HCT116 (cell line): ENCODE measurements at regions not wholly inside any gene's neighbourhood (a gene's known extent, or its start where the extent isn't known, plus 50 kb on each side); places are given as distances from the start of the nearest gene placed in this dataset.

Source experiments
- ATAC-seq: fragments of 200-7000 bp; cut with Tn5 transposase; 2 replicates; pipeline ENCODE4 v1.9.1; 2020; ENCODE audit warnings: mild to moderate bottlenecking, moderate library complexity
- BruUV-seq: library from RNA; stranded (reverse); fragments of 400-500 nt; replicated peaks from 2 replicates; lab custom pipeline; 2021; lab: Mats Ljungman, UMichigan
- CTCF ChIA-PET: fragments of 300-600 bp; sonication (Branson Sonifier 250); formaldehyde crosslinking; loops from one replicate; lab custom pipeline; 2021; ENCODE audit warnings: antibody characterized with exemption; lab: Charles Lee
- POLR2A ChIA-PET: fragments of 300-600, 350-600 bp; sonication (Branson Sonifier 250); formaldehyde crosslinking; loops from one replicate; lab custom pipeline; 2021; ENCODE audit warnings: antibody characterized with exemption; lab: Charles Lee
- RAD21 ChIA-PET, 2 experiments: fragments of 300-600 bp; sonication (Branson Sonifier 250); formaldehyde crosslinking; loops; one replicate each; lab custom pipeline; 2023; ENCODE audit warnings: low total read pairs in 2 of 2; ENCODE audit not compliant: uncharacterized antibody in 2 of 2, unreplicated experiment in 2 of 2, low non-redundant PET in 1 of 2; lab: Charles Lee
- DNase-seq: peaks from one replicate; pipeline ENCODE4 v3.0.0-alpha.2; 2010; ENCODE audit warnings: low read depth, low spot score
- H2AFZ ChIP-seq: fragments of 200-600 bp; shearing (Covaris generic), sonication (generic); 2 replicates; pipeline ENCODE4 v1.6.1; 2017; ENCODE audit warnings: low read depth, mixed run types, mixed read lengths, antibody characterized with exemption, low read length; ENCODE audit not compliant: poor library complexity, severe bottlenecking
- H3K27ac ChIP-seq: 2 replicates; pipeline ENCODE4 v1.5.1; 2012; ENCODE audit warnings: low read depth, low read length
- H3K27me3 ChIP-seq: fragments of 200-600 bp; sonication (generic); 2 replicates; pipeline ENCODE4 v1.6.1; 2016; ENCODE audit warnings: mixed run types, low read length, mixed read lengths; ENCODE audit not compliant: insufficient read depth
- H3K36me3 ChIP-seq, 2 experiments: fragments of 200-500 bp in 1 of 2; fragments of 200-600 bp in 1 of 2; sonication (Bioruptor generic) in 1 of 2; sonication (generic) in 1 of 2; 2 replicates each; pipeline versions ENCODE4 v1.5.1 to v1.6.1; 2014 to 2016; ENCODE audit warnings: low read length in 2 of 2, inconsistent platforms in 1 of 2, mixed read lengths in 1 of 2, mixed run types in 1 of 2; ENCODE audit not compliant: insufficient read depth in 2 of 2, control insufficient read depth in 1 of 2
- H3K4me1 ChIP-seq, 2 experiments: fragments of 200-600 bp in 1 of 2; sonication (generic) in 1 of 2; 2 replicates each; pipeline versions ENCODE4 v1.5.1 to v1.6.1; 2012 to 2017; ENCODE audit warnings: low read length in 2 of 2, inconsistent platforms in 1 of 2, mild to moderate bottlenecking in 1 of 2, mixed read lengths in 1 of 2, mixed run types in 1 of 2, moderate library complexity in 1 of 2; ENCODE audit not compliant: insufficient read depth in 2 of 2, control insufficient read depth in 1 of 2
- H3K4me2 ChIP-seq: fragments of 200-600 bp; sonication (generic); 2 replicates; pipeline ENCODE4 v1.6.1; 2017; ENCODE audit warnings: mixed run types, low read length, mixed read lengths
- H3K4me3 ChIP-seq, 2 experiments: fragments of 200-600 bp in 1 of 2; sonication (generic) in 1 of 2; replicated peaks in 1 of 2; 2 replicates each; pipeline ENCODE4 v1.5.1; 2011 to 2016; ENCODE audit warnings: low read length in 2 of 2, control low read depth in 1 of 2, low read depth in 1 of 2, mild to moderate bottlenecking in 1 of 2, mixed read lengths in 1 of 2, mixed run types in 1 of 2
- H3K79me2 ChIP-seq: fragments of 200-600 bp; sonication (generic); 2 replicates; pipeline ENCODE4 v1.6.1; 2017; ENCODE audit warnings: mild to moderate bottlenecking, mixed run types, low read length, moderate library complexity, mixed read lengths; ENCODE audit not compliant: insufficient read depth
- H3K9ac ChIP-seq: fragments of 200-600 bp; sonication (generic); 2 replicates; pipeline ENCODE4 v1.6.1; 2016; ENCODE audit warnings: low read length, mixed read lengths
- H3K9me2 ChIP-seq: fragments of 200-600 bp; sonication (generic), shearing (Covaris generic); 2 replicates; pipeline ENCODE4 v1.6.1; 2017; ENCODE audit warnings: mixed run types, mild to moderate bottlenecking, moderate library complexity; ENCODE audit not compliant: insufficient read depth
- H3K9me3 ChIP-seq, 2 experiments: fragments of 200-500 bp in 1 of 2; fragments of 200-600 bp in 1 of 2; sonication (Bioruptor generic) in 1 of 2; sonication (generic) in 1 of 2; 2 replicates each; pipeline ENCODE4 v1.6.1; 2014 to 2017; ENCODE audit warnings: low read length in 2 of 2, mixed read lengths in 2 of 2, inconsistent platforms in 1 of 2, low read depth in 1 of 2, mild to moderate bottlenecking in 1 of 2, mixed run types in 1 of 2, moderate library complexity in 1 of 2; ENCODE audit not compliant: control insufficient read depth in 1 of 2, insufficient read depth in 1 of 2
- H4K20me1 ChIP-seq: fragments of 200-600 bp; sonication (generic), shearing (Covaris generic); 2 replicates; pipeline ENCODE4 v1.6.1; 2017; ENCODE audit warnings: mixed run types, mild to moderate bottlenecking, moderate library complexity; ENCODE audit not compliant: insufficient read depth
- CBX3 ChIP-seq: IDR thresholded peaks from 2 replicates; pipeline ENCODE4 v1.6.1; 2012; ENCODE audit warnings: low read depth
- CTCF ChIP-seq, 3 experiments: fragments of 200-600 bp in 1 of 3; sonication (generic) in 1 of 3; IDR thresholded peaks in 2 of 3; conservative IDR thresholded peaks in 1 of 3; 2 replicates each; pipeline ENCODE4 v1.5.1; 2012 to 2017; ENCODE audit warnings: low read depth in 2 of 3, low read length in 2 of 3, antibody characterized with exemption in 1 of 3, borderline replicate concordance in 1 of 3, control low read depth in 1 of 3, mild to moderate bottlenecking in 1 of 3, mixed read lengths in 1 of 3, mixed run types in 1 of 3, moderate library complexity in 1 of 3; ENCODE audit not compliant: insufficient read depth in 1 of 3
- EGR1 ChIP-seq: IDR thresholded peaks from 2 replicates; pipeline ENCODE4 v1.6.1; 2012; ENCODE audit warnings: low read depth
- EZH2 ChIP-seq: fragments of 200-600 bp; sonication (generic); IDR thresholded peaks from 2 replicates; pipeline ENCODE4 v1.6.1; 2017; ENCODE audit warnings: antibody characterized with exemption, mixed run types
- JUND ChIP-seq: IDR thresholded peaks from 2 replicates; pipeline ENCODE4 v1.6.1; 2012
- MAX ChIP-seq: IDR thresholded peaks from 2 replicates; pipeline ENCODE4 v1.6.1; 2012
- POLR2A ChIP-seq: IDR thresholded peaks from 2 replicates; pipeline ENCODE4 v1.7.0; 2011; ENCODE audit warnings: borderline replicate concordance; ENCODE audit not compliant: insufficient read depth, insufficient read length; ENCODE audit errors: extremely low read depth
- POLR2AphosphoS5 ChIP-seq: IDR thresholded peaks from 2 replicates; pipeline ENCODE4 v1.6.1; 2011; ENCODE audit warnings: mild to moderate bottlenecking, low read depth, low read length, moderate library complexity
- SP1 ChIP-seq: IDR thresholded peaks from 2 replicates; pipeline ENCODE4 v1.6.1; 2012; ENCODE audit warnings: low read depth
- SRF ChIP-seq: IDR thresholded peaks from 2 replicates; pipeline ENCODE4 v1.6.1; 2012; ENCODE audit warnings: low read depth
- TCF7L2 ChIP-seq: IDR thresholded peaks from 2 replicates; pipeline ENCODE4 v1.7.0; 2011; ENCODE audit warnings: borderline replicate concordance, inconsistent platforms; ENCODE audit not compliant: insufficient read depth, insufficient read length; ENCODE audit errors: extremely low read depth
- YY1 ChIP-seq: IDR thresholded peaks from 2 replicates; pipeline ENCODE4 v1.6.1; 2011; ENCODE audit warnings: low read length, low read depth, moderate library complexity, mild to moderate bottlenecking; ENCODE audit not compliant: insufficient replicate concordance; ENCODE audit errors: extremely low read depth
- intact Hi-C: fragments of 100-400 bp; cut with micrococcal nuclease; formaldehyde crosslinking; loops from 2 replicates; pipeline ENCODE4 v1.10.0; 2022

- TF ChIP-seq EGR1 (no peak), TCF7L2 (no peak), YY1 (no peak), CBX3 (peak; percentile 83), POLR2A (no peak), MAX (peak; percentile 80), POLR2AphosphoS5 (no peak), CTCF (IDR thresholded peaks at IDR 0.05 in 2 of 3, conservative IDR thresholded peaks at IDR 0.05 in 1 of 3; ENCODE audit: borderline replicate concordance in 1 of 3, insufficient read depth in 1 of 3, low read depth in 2 of 3, low read length in 2 of 3) (no peak), SRF (no peak), JUND (peak; percentile 91), EZH2 (no peak)
Measured at GRCh38 chr4:41319553-41319952, 62.8 kb downstream of the UCHL1 start (continued).

GRCh38 chr4:41320278-41320677 lies 63.5 kb downstream of the UCHL1 start:
- Histone ChIP-seq H3K4me1 (peaks cover 15 to 34% of the 10 kb centered on the region in 2 experiments), H3K79me2 (no peaks in the 10 kb centered on the region), H3K4me2 (peak overlapping the region; percentile 46; the same call in 1 of the 2 replicates), H3K9me3 (0 out of 4 replicates have a peak, but pooled peaks cover 0 to 10% of the 10 kb centered on the region in 2 experiments), H4K20me1 (no peaks in the 10 kb centered on the region), H3K27me3 (no peaks in the 10 kb centered on the region), H2AFZ (peak overlapping the region; percentile 49), H3K9me2 (no peaks in the 10 kb centered on the region), H3K36me3 (0 out of 4 replicates have a peak, but pooled peaks cover 0 to 4% of the 10 kb centered on the region in 2 experiments), H3K9ac (no peak overlapping the region), H3K4me3 (no peak overlapping the region), H3K27ac (no peak overlapping the region)
- BruUV-seq: no TSS peak
- ChIA-PET CTCF (interaction anchor here (1.1 kb wide), 1 partner anchor 39 kb away, joined by 3 read pairs; no protein-coding TSS in a partner anchor), RAD21 (no interaction called here), POLR2A (no interaction called here)
- peak; percentile 30; the same call in 1 of the 2 replicates for TF ChIP-seq SP1
- no peak for TF ChIP-seq POLR2A
- DNase-seq (no peak), ATAC-seq (peak; percentile 34; the same call in 1 of the 2 replicates)
- intact Hi-C loops: no loop called here
